ENCODE measurements at regions not wholly inside any gene's neighbourhood (a gene's known extent, or its start where the extent isn't known, plus 50 kb on each side); places are given as distances from the start of the nearest gene placed in this dataset.
"Not testable (repeated sequence)": the region's sequence is repeated elsewhere in the genome, so short reads cannot be mapped to it uniquely, and the experiment has no call there.

- not testable (repeated sequence) for DNase-seq
Observed at GRCh38 chr22:16659273-16659834, 66.7 kb upstream of the CCT8L2 start.

- DNase-seq: no peak
Observed at GRCh38 chr22:16658068-16658467, 65.5 kb upstream of the CCT8L2 start.

GRCh38 chr22:16654882-16655281, 62.3 kb upstream of the CCT8L2 start:
- DNase-seq: no peak

GRCh38 chr22:16654336-16654735, 61.7 kb upstream of the CCT8L2 start:
- DNase-seq: not testable (repeated sequence)

GRCh38 chr22:16653222-16653621, 60.6 kb upstream of the CCT8L2 start:
- DNase-seq: not testable (repeated sequence)

GRCh38 chr22:16651217-16651616, 58.6 kb upstream of the CCT8L2 start:
- no peak for DNase-seq
